ENCODE measurements at regions not wholly inside any gene's neighbourhood (a gene's known extent, or its start where the extent isn't known, plus 50 kb on each side); places are given as distances from the start of the nearest gene placed in this dataset.

DNA sequence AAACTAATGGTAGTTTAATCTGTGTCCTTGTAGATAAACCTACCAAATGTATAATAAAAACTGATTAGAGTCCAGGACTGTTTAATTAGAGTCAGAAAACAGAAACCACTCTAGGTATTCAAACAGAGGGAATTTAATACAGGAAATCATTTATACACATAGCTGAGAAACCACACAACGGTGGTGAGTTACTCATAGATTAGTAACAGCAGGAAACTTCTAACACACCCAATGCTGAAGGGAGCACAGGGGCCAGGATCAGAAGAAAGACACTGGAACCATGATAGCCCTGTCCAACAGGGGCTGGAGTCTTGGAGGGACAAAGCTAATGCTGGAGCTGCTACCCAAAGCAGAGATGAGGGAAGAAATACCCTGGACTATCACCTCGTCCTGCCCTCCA, 321.0 kb downstream of the ACTL7B start:
- TF ChIP-seq MYC (IDR thresholded peaks at IDR 0.05; ENCODE audit: low read depth, low read length): no peak
- TF ChIP-seq POLR2A (IDR thresholded peaks at IDR 0.05; ENCODE audit: extremely low read depth, insufficient read length): no peak
- TF ChIP-seq, protein P1, sequence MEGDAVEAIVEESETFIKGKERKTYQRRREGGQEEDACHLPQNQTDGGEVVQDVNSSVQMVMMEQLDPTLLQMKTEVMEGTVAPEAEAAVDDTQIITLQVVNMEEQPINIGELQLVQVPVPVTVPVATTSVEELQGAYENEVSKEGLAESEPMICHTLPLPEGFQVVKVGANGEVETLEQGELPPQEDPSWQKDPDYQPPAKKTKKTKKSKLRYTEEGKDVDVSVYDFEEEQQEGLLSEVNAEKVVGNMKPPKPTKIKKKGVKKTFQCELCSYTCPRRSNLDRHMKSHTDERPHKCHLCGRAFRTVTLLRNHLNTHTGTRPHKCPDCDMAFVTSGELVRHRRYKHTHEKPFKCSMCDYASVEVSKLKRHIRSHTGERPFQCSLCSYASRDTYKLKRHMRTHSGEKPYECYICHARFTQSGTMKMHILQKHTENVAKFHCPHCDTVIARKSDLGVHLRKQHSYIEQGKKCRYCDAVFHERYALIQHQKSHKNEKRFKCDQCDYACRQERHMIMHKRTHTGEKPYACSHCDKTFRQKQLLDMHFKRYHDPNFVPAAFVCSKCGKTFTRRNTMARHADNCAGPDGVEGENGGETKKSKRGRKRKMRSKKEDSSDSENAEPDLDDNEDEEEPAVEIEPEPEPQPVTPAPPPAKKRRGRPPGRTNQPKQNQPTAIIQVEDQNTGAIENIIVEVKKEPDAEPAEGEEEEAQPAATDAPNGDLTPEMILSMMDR (IDR thresholded peaks at IDR 0.05; ENCODE audit: low read depth, low read length): no peak
- TF ChIP-seq, protein P2, sequence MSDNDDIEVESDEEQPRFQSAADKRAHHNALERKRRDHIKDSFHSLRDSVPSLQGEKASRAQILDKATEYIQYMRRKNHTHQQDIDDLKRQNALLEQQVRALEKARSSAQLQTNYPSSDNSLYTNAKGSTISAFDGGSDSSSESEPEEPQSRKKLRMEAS (IDR thresholded peaks at IDR 0.05; ENCODE audit: low read depth, low read length): no peak
- no peak overlapping the region for H3K4me3 ChIP-seq (ENCODE audit: low read depth, low read length)
- DNase-seq (ENCODE audit: low read depth): peak; percentile 15

DNA sequence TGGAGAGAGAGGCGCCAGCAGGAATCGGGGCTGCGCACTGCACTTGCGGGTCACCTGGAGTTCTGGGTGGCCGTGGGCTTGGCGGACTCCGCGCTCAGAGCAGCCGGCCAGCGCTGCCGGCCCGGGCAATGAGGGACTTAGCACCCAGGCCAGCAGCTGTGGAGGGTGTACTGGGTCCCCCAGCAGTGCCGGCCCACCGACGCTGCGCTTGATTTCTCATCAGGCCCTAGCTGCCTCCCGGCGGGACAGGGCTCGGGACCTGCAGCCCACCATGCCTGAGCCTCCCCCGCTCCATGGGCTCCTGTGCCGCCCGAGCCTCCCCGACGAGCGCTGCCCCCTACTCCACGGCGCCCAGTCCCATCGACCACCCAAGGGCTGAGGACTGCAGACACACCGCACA, 325.6 kb downstream of the ACTL7B start:
- DNase-seq (ENCODE audit: low read depth): no peak
- no peak for TF ChIP-seq MYC (IDR thresholded peaks at IDR 0.05; ENCODE audit: low read depth, low read length)
- TF ChIP-seq, protein P1 (IDR thresholded peaks at IDR 0.05; ENCODE audit: low read depth, low read length): no peak
- TF ChIP-seq, protein P2 (IDR thresholded peaks at IDR 0.05; ENCODE audit: low read depth, low read length): no peak
- no peak for TF ChIP-seq POLR2A (IDR thresholded peaks at IDR 0.05; ENCODE audit: extremely low read depth, insufficient read length)
- H3K4me3 ChIP-seq (ENCODE audit: low read depth, low read length): no peak overlapping the region

DNA sequence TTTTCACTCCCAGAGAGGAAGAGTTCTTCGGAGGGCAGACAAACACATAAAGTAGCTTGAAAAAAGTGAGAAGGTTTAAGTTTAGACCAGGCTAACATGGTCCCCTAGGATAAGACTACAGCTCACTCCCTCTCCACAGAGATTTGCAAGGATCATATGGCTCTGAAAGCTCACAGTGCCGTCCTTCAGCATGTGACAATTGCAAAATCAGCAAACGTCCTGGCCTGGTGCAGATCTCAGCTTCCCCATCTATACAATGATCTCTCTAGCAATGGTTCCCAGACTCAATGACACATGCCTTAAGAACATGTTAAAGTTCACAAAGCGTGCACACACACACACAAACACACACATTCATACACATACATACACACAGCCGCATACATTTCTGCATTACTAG, 327.6 kb downstream of the ACTL7B start:
- no peak for DNase-seq (ENCODE audit: low read depth)
- TF ChIP-seq, protein P1 (IDR thresholded peaks at IDR 0.05; ENCODE audit: low read depth, low read length): no peak
- TF ChIP-seq, protein P2 (IDR thresholded peaks at IDR 0.05; ENCODE audit: low read depth, low read length): no peak
- no peak for TF ChIP-seq MYC (IDR thresholded peaks at IDR 0.05; ENCODE audit: low read depth, low read length)
- TF ChIP-seq POLR2A (IDR thresholded peaks at IDR 0.05; ENCODE audit: extremely low read depth, insufficient read length): no peak
- H3K4me3 ChIP-seq (ENCODE audit: low read depth, low read length): no peak overlapping the region

DNA sequence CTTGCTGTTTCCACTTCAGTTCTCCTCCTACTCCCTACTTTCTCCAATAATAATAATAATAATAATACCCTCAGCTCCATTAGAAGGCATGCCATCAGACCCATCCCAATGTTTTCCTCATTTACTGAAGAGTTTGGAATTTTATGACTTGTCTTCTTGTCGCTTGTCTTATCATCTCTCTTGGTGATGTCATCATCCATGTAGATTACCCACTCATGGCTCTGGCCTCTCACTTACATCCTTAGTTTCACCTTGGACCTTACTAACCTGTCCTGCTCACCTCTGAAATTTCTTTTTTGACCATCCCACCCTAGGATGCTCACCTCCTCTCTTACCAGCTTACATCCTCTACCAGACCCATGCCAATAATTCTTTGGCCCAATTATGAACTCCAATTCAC, 329.3 kb downstream of the ACTL7B start:
- DNase-seq (ENCODE audit: low read depth): no peak
- TF ChIP-seq, protein P1 (IDR thresholded peaks at IDR 0.05; ENCODE audit: low read depth, low read length): no peak
- TF ChIP-seq MYC (IDR thresholded peaks at IDR 0.05; ENCODE audit: low read depth, low read length) (no peak), POLR2A (IDR thresholded peaks at IDR 0.05; ENCODE audit: extremely low read depth, insufficient read length) (no peak)
- TF ChIP-seq, protein P2 (IDR thresholded peaks at IDR 0.05; ENCODE audit: low read depth, low read length): no peak
- no peak overlapping the region for H3K4me3 ChIP-seq (ENCODE audit: low read depth, low read length)

DNA sequence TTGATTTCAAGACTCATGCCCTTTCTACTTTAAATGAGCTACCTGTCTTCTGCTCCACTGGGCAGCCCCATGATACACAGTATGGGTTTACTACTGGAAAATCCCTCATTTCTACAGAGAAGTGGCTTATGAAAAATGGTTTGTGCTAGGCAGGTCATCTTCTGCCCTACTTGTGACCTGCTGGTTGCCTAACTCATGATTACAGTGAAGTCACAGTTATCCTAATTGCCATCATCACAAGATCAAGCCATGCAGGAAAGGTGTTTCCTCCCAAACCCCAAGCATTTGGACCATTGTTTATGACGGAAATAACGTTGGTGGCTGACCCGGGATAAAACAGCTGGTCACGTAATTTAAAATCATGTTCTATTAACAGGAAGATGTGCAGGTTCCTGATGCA, 330.6 kb downstream of the ACTL7B start:
- TF ChIP-seq POLR2A (IDR thresholded peaks at IDR 0.05; ENCODE audit: extremely low read depth, insufficient read length) (no peak), MYC (IDR thresholded peaks at IDR 0.05; ENCODE audit: low read depth, low read length) (no peak)
- TF ChIP-seq, protein P1 (IDR thresholded peaks at IDR 0.05; ENCODE audit: low read depth, low read length): no peak
- TF ChIP-seq, protein P2 (IDR thresholded peaks at IDR 0.05; ENCODE audit: low read depth, low read length): no peak
- DNase-seq (ENCODE audit: low read depth): no peak
- no peak overlapping the region for H3K4me3 ChIP-seq (ENCODE audit: low read depth, low read length)
